ENCODE measurements at regions not wholly inside any gene's neighbourhood (a gene's known extent, or its start where the extent isn't known, plus 50 kb on each side); places are given as distances from the start of the nearest gene placed in this dataset.

DNA sequence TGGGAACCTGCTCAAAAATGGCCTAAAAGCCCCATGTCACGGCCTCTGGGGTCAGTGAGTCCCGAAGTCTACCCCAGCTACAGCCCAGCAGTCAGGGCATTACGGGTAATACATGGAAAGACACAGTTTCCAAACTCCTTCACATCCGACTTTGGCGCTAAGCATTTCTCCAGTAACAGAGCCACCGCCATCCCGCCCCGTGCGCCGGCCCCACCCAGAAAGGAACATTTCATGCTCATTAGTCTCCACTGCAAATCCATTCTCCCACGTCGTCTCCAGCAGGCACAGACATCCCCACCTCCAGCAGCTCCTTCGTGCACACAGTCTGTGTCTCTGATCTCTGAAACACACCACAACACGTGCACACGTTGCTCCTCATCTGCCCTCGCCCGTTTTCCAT is 509.2 kb upstream of the ID2 start:
- H3K4me3 ChIP-seq (ENCODE audit: low read depth, low read length), result no peak overlapping the region
- Mint-ChIP-seq H3K9me3 (ENCODE audit: unreplicated experiment) (no peaks in the 10 kb centered on the region), H3K27me3 (ENCODE audit: insufficient read depth, unreplicated experiment) (peaks cover 4% of the 10 kb centered on the region), H3K4me1 (ENCODE audit: low read depth, unreplicated experiment) (no peaks in the 10 kb centered on the region), H3K4me3 (ENCODE audit: unreplicated experiment) (no peak overlapping the region), H3K27ac (ENCODE audit: unreplicated experiment) (no peak overlapping the region), H3K36me3 (ENCODE audit: insufficient read depth, unreplicated experiment) (no peaks in the 10 kb centered on the region)
- no peaks in the 10 kb centered on the region for H3K27me3 ChIP-seq (replicated peaks; ENCODE audit: control insufficient read depth, insufficient read depth, low read length)
- intact Hi-C loops (cut with micrococcal nuclease; ENCODE audit: unreplicated experiment), result no loop called here
- ChIA-PET CTCF (no interaction called here), POLR2A (no interaction called here)
- no peaks in the 10 kb centered on the region for H3K4me1 ChIP-seq
- TF ChIP-seq, protein P1, sequence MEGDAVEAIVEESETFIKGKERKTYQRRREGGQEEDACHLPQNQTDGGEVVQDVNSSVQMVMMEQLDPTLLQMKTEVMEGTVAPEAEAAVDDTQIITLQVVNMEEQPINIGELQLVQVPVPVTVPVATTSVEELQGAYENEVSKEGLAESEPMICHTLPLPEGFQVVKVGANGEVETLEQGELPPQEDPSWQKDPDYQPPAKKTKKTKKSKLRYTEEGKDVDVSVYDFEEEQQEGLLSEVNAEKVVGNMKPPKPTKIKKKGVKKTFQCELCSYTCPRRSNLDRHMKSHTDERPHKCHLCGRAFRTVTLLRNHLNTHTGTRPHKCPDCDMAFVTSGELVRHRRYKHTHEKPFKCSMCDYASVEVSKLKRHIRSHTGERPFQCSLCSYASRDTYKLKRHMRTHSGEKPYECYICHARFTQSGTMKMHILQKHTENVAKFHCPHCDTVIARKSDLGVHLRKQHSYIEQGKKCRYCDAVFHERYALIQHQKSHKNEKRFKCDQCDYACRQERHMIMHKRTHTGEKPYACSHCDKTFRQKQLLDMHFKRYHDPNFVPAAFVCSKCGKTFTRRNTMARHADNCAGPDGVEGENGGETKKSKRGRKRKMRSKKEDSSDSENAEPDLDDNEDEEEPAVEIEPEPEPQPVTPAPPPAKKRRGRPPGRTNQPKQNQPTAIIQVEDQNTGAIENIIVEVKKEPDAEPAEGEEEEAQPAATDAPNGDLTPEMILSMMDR (IDR thresholded peaks at IDR 0.05; ENCODE audit: insufficient read depth in 1 of 2, low read depth in 1 of 2, low read length in 1 of 2, severe bottlenecking in 1 of 2, unreplicated experiment in 1 of 2), result no peak
- DNase-seq, result no peak
- BruUV-seq (replicated peaks), result no TSS peak
- no peaks in the 10 kb centered on the region for H3K36me3 ChIP-seq (ENCODE audit: control insufficient read depth, insufficient read depth, low read length)
- H3K9me3 ChIP-seq, result no peaks in the 10 kb centered on the region

GRCh38 chr2:8174641-8175257 is 507.1 kb upstream of the ID2 start:
- H3K4me1 Mint-ChIP-seq (ENCODE audit: low read depth, unreplicated experiment), result no peaks in the 10 kb centered on the region
- BruUV-seq (replicated peaks), result no TSS peak
- Histone ChIP-seq H3K4me3 (ENCODE audit: low read depth, low read length) (no peak overlapping the region), H3K9me3 (no peaks in the 10 kb centered on the region), H3K4me1 (no peaks in the 10 kb centered on the region), H3K36me3 (ENCODE audit: control insufficient read depth, insufficient read depth, low read length) (no peaks in the 10 kb centered on the region), H3K27me3 (replicated peaks; ENCODE audit: control insufficient read depth, insufficient read depth, low read length) (no peaks in the 10 kb centered on the region)
- no peaks in the 10 kb centered on the region for H3K36me3 Mint-ChIP-seq (ENCODE audit: insufficient read depth, unreplicated experiment)
- peaks cover 4% of the 10 kb centered on the region for H3K27me3 Mint-ChIP-seq (ENCODE audit: insufficient read depth, unreplicated experiment)
- ChIA-PET CTCF (no interaction called here), POLR2A (no interaction called here)
- no peak overlapping the region for H3K27ac Mint-ChIP-seq (ENCODE audit: unreplicated experiment)
- no peak overlapping the region for H3K4me3 Mint-ChIP-seq (ENCODE audit: unreplicated experiment)
- no peak for DNase-seq
- TF ChIP-seq, protein P1 (IDR thresholded peaks at IDR 0.05; ENCODE audit: insufficient read depth in 1 of 2, low read depth in 1 of 2, low read length in 1 of 2, severe bottlenecking in 1 of 2, unreplicated experiment in 1 of 2), result no peak
- H3K9me3 Mint-ChIP-seq (ENCODE audit: unreplicated experiment), result no peaks in the 10 kb centered on the region
- intact Hi-C loops (cut with micrococcal nuclease; ENCODE audit: unreplicated experiment), result no loop called here

GRCh38 chr2:8176887-8177286 is 505.0 kb upstream of the ID2 start:
- DNase-seq, result no peak
- intact Hi-C loops (cut with micrococcal nuclease; ENCODE audit: unreplicated experiment), result no loop called here
- H3K4me1 ChIP-seq, result no peaks in the 10 kb centered on the region
- CTCF ChIA-PET, result no interaction called here
- no peak overlapping the region for H3K4me3 ChIP-seq (ENCODE audit: low read depth, low read length)
- no peaks in the 10 kb centered on the region for H3K36me3 ChIP-seq (ENCODE audit: control insufficient read depth, insufficient read depth, low read length)
- Mint-ChIP-seq H3K4me3 (ENCODE audit: unreplicated experiment) (no peak overlapping the region), H3K9me3 (ENCODE audit: unreplicated experiment) (no peaks in the 10 kb centered on the region), H3K27ac (ENCODE audit: unreplicated experiment) (no peak overlapping the region), H3K27me3 (ENCODE audit: insufficient read depth, unreplicated experiment) (peaks cover 4% of the 10 kb centered on the region), H3K4me1 (ENCODE audit: low read depth, unreplicated experiment) (no peaks in the 10 kb centered on the region), H3K36me3 (ENCODE audit: insufficient read depth, unreplicated experiment) (no peaks in the 10 kb centered on the region)
- H3K9me3 ChIP-seq, result no peaks in the 10 kb centered on the region
- H3K27me3 ChIP-seq (replicated peaks; ENCODE audit: control insufficient read depth, insufficient read depth, low read length), result no peaks in the 10 kb centered on the region
- POLR2A ChIA-PET, result no interaction called here
- TF ChIP-seq, protein P1 (IDR thresholded peaks at IDR 0.05; ENCODE audit: insufficient read depth in 1 of 2, low read depth in 1 of 2, low read length in 1 of 2, severe bottlenecking in 1 of 2, unreplicated experiment in 1 of 2), result no peak
- no TSS peak for BruUV-seq (replicated peaks)

All from Caco-2 (cell line).